ENCODE measurements at regions not wholly inside any gene's neighbourhood (a gene's known extent, or its start where the extent isn't known, plus 50 kb on each side); places are given as distances from the start of the nearest gene placed in this dataset.

DNA sequence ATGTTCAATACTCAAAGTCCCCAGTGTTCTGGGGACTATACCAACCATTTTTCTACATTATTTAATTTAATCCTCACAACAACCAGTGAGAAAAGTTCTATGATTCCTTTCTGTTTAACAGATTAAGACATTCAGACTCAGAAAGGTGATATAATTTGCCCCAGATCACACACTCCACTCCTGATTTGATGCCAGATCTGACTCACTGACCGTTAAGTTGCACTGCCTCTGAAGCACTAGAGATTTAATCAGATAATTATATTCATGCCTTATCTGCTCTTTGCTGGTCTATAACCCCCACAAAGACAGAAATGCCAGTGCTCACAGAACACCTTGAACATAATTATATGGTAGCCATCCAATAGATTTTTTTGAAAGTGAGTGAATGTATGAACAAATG, 501.0 kb downstream of the IGSF11 start:
- Histone ChIP-seq H3K4me3 (no peak overlapping the region), H3K36me3 (no peaks in the 10 kb centered on the region), H3K27me3 (no peaks in the 10 kb centered on the region), H3K9me3 (no peaks in the 10 kb centered on the region), H3K27ac (no peak overlapping the region), H3K4me1 (no peaks in the 10 kb centered on the region)
- DNase-seq: no peak
- 19 to 60% (median 31%) methylated on average over 1 of the region's 1 CpG for WGBS, 5 donors
- intact Hi-C loops (cut with DNase I; ENCODE audit: low total_unique reads): no loop called here
- TF ChIP-seq, protein P1, sequence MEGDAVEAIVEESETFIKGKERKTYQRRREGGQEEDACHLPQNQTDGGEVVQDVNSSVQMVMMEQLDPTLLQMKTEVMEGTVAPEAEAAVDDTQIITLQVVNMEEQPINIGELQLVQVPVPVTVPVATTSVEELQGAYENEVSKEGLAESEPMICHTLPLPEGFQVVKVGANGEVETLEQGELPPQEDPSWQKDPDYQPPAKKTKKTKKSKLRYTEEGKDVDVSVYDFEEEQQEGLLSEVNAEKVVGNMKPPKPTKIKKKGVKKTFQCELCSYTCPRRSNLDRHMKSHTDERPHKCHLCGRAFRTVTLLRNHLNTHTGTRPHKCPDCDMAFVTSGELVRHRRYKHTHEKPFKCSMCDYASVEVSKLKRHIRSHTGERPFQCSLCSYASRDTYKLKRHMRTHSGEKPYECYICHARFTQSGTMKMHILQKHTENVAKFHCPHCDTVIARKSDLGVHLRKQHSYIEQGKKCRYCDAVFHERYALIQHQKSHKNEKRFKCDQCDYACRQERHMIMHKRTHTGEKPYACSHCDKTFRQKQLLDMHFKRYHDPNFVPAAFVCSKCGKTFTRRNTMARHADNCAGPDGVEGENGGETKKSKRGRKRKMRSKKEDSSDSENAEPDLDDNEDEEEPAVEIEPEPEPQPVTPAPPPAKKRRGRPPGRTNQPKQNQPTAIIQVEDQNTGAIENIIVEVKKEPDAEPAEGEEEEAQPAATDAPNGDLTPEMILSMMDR (IDR thresholded peaks at IDR 0.05): no peak
- TF ChIP-seq EP300 (IDR thresholded peaks at IDR 0.05) (no peak), POLR2A (IDR thresholded peaks at IDR 0.05) (no peak), POLR2AphosphoS5 (IDR thresholded peaks at IDR 0.05) (no peak)

DNA sequence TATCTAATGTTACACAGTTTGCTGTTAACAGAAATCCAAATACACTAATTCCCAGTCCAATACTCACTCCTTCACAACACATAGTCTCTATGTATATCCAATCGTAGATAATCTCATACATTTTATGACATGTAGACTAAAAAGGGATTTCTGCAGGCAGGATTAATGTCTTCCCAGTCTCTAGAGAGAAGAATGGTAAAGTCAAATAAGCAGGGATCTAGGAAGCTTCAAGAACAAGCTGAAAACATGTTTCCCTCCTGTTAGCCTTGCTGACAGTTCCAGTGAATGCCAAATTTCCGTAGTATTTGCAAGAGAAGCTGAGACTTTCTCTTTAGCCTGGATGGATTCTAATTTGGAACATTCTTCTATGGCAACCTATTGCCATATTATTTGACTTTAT, 500.1 kb downstream of the IGSF11 start:
- H3K27me3 ChIP-seq: no peaks in the 10 kb centered on the region
- H3K4me3 ChIP-seq: no peak overlapping the region
- H3K27ac ChIP-seq: no peak overlapping the region
- H3K4me1 ChIP-seq: no peaks in the 10 kb centered on the region
- no peaks in the 10 kb centered on the region for H3K9me3 ChIP-seq
- no peak for DNase-seq
- no peaks in the 10 kb centered on the region for H3K36me3 ChIP-seq
- no peak for TF ChIP-seq EP300 (IDR thresholded peaks at IDR 0.05)
- TF ChIP-seq POLR2AphosphoS5 (IDR thresholded peaks at IDR 0.05): no peak
- TF ChIP-seq, protein P1 (IDR thresholded peaks at IDR 0.05): no peak
- no peak for TF ChIP-seq POLR2A (IDR thresholded peaks at IDR 0.05)
- 4 to 77% (median 22%) methylated on average over 2 of the region's 2 CpGs for WGBS, 5 donors
- intact Hi-C loops (cut with DNase I; ENCODE audit: low total_unique reads): no loop called here

DNA sequence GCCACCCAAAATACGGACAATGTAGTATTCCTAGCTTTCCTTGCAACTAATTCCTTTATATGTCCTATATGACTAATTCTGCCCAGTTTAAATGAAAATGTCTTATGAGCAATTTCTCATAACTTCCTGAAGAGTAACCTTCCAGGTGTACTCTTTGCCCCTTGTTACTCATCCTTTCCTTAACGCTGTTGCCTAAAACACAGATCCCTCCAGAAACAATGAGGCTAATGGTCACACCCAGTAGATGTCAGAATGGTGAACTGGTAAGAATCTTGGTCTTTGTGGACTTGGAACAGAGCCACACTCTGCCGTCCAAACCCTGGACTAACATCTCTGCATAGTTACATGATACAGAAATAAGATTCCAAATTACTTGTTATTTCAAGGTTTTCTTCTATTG, 497.9 kb downstream of the IGSF11 start:
- Histone ChIP-seq H3K4me1 (no peaks in the 10 kb centered on the region), H3K36me3 (no peaks in the 10 kb centered on the region), H3K27me3 (no peaks in the 10 kb centered on the region), H3K27ac (no peak overlapping the region), H3K4me3 (no peak overlapping the region), H3K9me3 (no peaks in the 10 kb centered on the region)
- intact Hi-C loops (cut with DNase I; ENCODE audit: low total_unique reads): no loop called here
- TF ChIP-seq EP300 (IDR thresholded peaks at IDR 0.05): no peak
- TF ChIP-seq, protein P1 (IDR thresholded peaks at IDR 0.05): no peak
- no peak for TF ChIP-seq POLR2AphosphoS5 (IDR thresholded peaks at IDR 0.05)
- no peak for TF ChIP-seq POLR2A (IDR thresholded peaks at IDR 0.05)
- 63 to 75% (median 68%) methylated on average over 3 of the region's 3 CpGs for WGBS, 5 donors
- no peak for DNase-seq

DNA sequence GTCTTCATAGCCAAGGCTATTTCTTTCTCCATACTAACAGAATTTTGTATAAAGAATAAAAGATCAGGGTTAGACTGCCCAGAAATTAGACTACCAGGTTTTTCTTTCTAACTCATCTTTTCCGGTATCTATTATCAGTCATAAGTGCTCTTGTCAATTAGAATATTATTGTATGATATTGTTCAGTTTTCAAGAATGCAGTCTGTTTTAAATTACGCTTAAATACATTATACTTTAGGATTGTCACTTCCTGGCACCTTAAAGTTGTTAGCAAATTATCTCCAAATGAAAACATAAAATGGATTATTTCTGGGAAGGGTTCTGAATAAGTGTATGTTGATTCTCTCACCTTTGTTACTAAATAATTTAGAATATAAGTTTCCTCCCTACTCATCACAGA, 497.2 kb downstream of the IGSF11 start:
- Histone ChIP-seq H3K4me3 (no peak overlapping the region), H3K27ac (no peak overlapping the region), H3K9me3 (no peaks in the 10 kb centered on the region), H3K36me3 (no peaks in the 10 kb centered on the region), H3K27me3 (no peaks in the 10 kb centered on the region), H3K4me1 (no peaks in the 10 kb centered on the region)
- WGBS, 5 donors: 86 to 95% (median 93%) methylated on average over 2 of the region's 2 CpGs
- TF ChIP-seq EP300 (IDR thresholded peaks at IDR 0.05): no peak
- no peak for TF ChIP-seq POLR2A (IDR thresholded peaks at IDR 0.05)
- TF ChIP-seq, protein P1 (IDR thresholded peaks at IDR 0.05): no peak
- no peak for TF ChIP-seq POLR2AphosphoS5 (IDR thresholded peaks at IDR 0.05)
- no peak for DNase-seq
- intact Hi-C loops (cut with DNase I; ENCODE audit: low total_unique reads): no loop called here
